GM12865 (cell line): ENCODE measurements at regions not wholly inside any gene's neighbourhood (a gene's known extent, or its start where the extent isn't known, plus 50 kb on each side); places are given as distances from the start of the nearest gene placed in this dataset.
"Not testable (repeated sequence)": the region's sequence is repeated elsewhere in the genome, so short reads cannot be mapped to it uniquely, and the experiment has no call there.

ENCODE experiments used
- DNase-seq: peaks from one replicate; pipeline ENCODE4 v3.0.0; 2010; ENCODE audit warnings: low read depth
- H3K4me3 ChIP-seq: 2 replicates; pipeline ENCODE4 v1.5.1; 2011; ENCODE audit warnings: mild to moderate bottlenecking, low read depth, low read length, control low read depth
- TF ChIP-seq, protein P1 (sequence below): IDR thresholded peaks from 2 replicates; pipeline ENCODE4 v1.5.1; 2011; ENCODE audit warnings: low read length, control low read depth, low read depth, inconsistent platforms; ENCODE audit not compliant: insufficient read depth; ENCODE audit errors: missing control alignments

DNA sequence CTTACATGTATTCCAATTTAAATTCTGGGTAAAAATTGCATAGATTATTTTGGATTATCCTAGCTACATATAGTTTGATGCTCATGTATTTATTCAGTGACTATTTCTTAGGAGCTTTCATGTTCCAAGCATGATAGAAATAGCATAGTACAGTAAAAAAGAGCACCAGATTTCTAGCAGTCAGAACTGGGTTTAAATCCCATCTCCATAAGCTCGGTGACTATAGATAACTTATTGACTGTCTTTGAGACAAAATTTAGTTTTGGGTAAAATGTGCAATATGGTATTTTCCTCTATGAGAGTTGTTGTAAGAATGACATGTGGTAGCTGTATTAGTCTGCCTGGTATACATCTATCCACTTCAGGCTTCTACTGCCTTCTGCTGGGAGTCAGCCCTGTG is 889.6 kb downstream of the DTWD2 start:
- no peak for DNase-seq
- H3K4me3 ChIP-seq: no peak overlapping the region
- TF ChIP-seq, protein P1, sequence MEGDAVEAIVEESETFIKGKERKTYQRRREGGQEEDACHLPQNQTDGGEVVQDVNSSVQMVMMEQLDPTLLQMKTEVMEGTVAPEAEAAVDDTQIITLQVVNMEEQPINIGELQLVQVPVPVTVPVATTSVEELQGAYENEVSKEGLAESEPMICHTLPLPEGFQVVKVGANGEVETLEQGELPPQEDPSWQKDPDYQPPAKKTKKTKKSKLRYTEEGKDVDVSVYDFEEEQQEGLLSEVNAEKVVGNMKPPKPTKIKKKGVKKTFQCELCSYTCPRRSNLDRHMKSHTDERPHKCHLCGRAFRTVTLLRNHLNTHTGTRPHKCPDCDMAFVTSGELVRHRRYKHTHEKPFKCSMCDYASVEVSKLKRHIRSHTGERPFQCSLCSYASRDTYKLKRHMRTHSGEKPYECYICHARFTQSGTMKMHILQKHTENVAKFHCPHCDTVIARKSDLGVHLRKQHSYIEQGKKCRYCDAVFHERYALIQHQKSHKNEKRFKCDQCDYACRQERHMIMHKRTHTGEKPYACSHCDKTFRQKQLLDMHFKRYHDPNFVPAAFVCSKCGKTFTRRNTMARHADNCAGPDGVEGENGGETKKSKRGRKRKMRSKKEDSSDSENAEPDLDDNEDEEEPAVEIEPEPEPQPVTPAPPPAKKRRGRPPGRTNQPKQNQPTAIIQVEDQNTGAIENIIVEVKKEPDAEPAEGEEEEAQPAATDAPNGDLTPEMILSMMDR: no peak

DNA sequence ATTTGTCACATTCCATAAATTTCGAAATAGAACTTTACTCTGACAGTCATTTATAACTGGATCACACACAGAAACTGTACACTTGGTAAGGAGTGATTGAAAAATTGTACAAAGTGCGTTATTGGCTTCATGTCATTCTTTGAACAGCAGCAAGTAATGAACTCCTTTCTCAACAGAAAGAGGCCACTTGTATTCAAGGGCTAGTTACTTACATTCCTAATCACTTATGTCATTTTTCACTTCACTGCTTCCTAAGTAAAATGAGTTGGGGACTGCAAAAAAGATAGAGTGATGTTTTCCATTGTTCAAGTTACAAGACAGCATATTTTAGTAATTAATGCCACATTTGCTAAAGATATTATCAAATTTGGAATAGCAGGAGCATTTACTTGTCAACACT is 893.2 kb downstream of the DTWD2 start:
- DNase-seq: no peak
- TF ChIP-seq, protein P1: no peak
- H3K4me3 ChIP-seq: no peak overlapping the region

DNA sequence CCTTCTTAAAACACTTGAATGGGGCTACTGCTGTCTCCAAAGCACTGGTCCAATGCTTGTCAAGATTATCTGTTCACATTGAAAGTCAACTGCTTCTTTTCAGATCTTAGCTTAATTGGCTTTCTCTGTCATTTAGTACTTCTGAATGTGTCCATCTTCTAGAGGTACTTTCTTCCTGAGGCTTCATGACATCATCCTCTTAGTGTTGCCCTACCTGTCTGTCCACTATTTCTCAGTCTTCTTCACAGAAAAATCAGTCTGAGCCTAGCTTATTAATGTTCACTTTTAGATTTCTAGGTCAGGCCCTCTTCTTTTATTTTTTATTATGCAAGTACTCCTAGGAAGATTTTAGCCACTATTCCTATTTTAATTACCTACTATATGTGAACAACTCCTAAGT is 899.9 kb downstream of the DTWD2 start:
- no peak overlapping the region for H3K4me3 ChIP-seq
- DNase-seq: no peak
- TF ChIP-seq, protein P1: no peak

DNA sequence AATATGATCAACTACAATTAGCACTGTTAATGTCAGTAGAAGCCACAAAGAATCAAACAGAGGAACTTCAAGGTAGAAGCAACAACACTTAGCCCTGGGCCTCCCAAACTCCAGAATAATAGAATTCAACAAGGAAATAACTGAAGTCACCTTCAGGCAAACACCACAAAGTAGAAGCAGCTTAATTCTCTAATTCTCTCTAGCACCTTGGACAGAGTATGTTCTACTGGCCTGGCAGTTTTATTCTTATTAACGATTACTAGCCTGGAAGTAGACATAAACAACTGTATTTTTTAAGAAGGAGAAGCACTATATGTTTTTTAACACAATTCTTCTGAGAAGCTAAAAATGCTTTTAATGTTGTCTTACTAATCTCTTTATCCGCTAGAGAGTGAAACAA is 911.9 kb downstream of the DTWD2 start:
- TF ChIP-seq, protein P1: no peak
- no peak for DNase-seq
- no peak overlapping the region for H3K4me3 ChIP-seq

DNA sequence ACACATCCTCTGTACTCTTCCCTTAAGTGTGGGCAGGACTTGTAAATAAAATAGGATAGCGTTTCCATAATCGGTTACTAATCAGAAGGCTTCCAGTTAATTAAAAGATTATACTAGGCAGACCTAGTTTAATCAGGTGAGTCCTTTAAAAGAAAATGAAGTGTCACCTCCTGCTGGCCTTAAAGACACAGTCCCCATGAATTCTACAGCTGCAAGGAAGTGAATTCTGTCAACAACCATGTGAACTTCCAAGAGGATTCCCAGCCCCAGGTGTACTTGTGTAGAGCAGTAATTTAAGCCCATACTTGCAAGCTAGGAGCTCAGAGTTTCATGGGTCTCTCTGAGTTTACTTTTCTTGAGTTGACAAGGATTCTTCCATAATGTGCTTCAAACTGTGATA is 918.3 kb downstream of the DTWD2 start:
- no peak overlapping the region for H3K4me3 ChIP-seq
- TF ChIP-seq, protein P1: no peak
- DNase-seq: no peak

DNA sequence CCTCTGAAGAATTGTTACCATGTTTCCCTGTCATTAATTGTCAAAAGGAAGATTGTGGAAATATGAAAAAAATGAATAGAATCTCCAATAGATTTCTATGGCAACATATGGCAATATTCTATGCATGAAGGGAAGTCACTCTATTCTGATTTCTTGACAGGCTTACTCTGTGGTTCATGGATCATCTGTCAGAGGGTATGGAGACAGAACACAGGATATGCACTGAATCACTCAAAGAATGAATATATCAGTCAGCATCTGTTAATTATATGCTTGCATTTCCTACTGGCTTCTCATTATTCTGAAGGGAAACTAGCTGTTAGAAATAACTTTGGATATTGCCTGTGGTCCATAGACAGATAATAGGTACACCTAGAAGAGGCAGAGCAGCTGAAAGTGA is 918.9 kb downstream of the DTWD2 start:
- TF ChIP-seq, protein P1: no peak

DNA sequence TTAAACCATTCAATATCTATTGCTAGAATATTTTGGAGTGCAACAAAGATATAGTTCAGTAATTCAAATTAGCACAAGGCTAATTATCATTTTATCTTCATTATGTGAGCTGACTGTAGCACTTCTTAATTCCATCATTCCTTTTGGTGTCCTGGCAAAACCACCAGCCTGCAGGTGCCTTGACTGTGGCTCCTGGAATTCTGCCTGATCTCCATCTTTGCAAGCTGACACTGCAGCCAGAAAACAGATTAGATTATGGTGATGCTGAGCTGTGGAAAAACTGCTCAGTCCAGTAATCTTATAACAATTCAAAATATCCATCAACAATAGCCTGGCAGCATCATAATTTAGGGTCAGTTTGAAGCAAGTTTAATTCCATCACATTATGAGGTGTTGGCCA is 919.5 kb downstream of the DTWD2 start:
- DNase-seq: no peak
- H3K4me3 ChIP-seq: no peak overlapping the region
- TF ChIP-seq, protein P1: no peak

More for the DNA sequence above, 918.9 kb downstream of the DTWD2 start:
- DNase-seq: no peak
- H3K4me3 ChIP-seq: no peak overlapping the region

DNA sequence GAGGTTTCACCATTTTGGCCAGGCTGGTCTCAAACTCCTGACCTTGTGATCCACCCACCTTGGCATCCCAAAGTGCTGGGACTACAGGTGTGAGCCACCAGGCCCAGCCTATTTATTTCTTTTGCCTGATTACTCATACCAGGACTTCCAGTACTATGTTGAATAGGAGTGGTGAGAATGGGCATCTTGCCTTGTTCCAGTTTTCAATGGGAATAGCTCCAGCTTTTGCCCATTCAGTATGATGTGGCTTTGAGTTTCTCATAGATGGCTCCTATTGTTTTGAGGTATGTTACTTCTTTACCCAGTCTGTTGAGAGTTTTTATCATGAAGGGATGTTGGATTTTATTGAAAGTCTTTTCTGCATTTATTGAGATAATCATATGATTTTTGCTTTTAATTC is 924.5 kb downstream of the DTWD2 start:
- DNase-seq, H3K4me3 ChIP-seq: not testable (repeated sequence)
